ENCODE measurements at regions not wholly inside any gene's neighbourhood (a gene's known extent, or its start where the extent isn't known, plus 50 kb on each side); places are given as distances from the start of the nearest gene placed in this dataset.
A peak's percentile ranks its signal among the peaks of the same experiment; 100 is the strongest.

DNA sequence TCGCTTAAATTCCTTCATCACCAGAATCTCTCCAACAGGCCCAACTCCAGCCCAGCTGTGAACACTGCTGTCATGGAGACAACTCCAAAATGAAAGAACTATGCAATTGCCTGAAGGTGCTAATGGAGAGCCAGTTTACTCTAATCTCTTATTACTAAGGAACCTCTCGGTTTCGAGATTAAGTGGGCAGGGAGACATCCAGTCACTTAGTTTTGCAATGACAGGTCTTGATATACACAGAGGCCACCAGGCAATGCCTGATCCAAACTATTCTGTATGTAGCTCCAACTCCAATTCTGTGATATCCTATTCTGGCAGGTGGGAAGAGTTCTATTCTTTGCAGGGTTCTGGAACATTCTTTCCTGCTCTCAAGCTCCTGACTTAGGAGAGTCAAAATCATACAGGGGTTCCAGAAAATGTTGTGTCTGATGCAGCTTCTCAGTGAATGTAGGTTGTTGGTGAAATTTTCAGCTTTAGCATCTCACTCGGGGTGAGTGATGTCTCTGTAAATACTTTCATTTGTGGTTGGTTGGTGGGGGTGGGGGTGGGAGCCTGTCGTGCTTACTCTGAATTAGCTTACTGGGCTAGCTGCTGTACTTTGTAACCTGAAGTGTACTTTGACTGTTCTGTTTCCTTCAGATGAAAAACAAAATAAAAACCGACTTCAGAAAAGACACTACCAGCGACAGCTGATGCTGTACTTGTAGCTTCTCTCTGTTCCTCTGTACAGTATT is 170.9 kb downstream of the PALM2AKAP2 start:
- no peak for DNase-seq (ENCODE audit: low spot score)

- DNase-seq (ENCODE audit: low spot score) = no peak
Measured at GRCh38 chr9:109953300-109953699, 173.3 kb downstream of the PALM2AKAP2 start.

GRCh38 chr9:109953813-109954497 is 174.0 kb downstream of the PALM2AKAP2 start:
- no peak for DNase-seq (ENCODE audit: low spot score)

GRCh38 chr9:109956717-109957440 is 176.9 kb downstream of the PALM2AKAP2 start:
- no peak for DNase-seq (ENCODE audit: low spot score)

GRCh38 chr9:109959679-109960078 is 179.7 kb downstream of the PALM2AKAP2 start:
- DNase-seq (ENCODE audit: low spot score) = no peak

DNA sequence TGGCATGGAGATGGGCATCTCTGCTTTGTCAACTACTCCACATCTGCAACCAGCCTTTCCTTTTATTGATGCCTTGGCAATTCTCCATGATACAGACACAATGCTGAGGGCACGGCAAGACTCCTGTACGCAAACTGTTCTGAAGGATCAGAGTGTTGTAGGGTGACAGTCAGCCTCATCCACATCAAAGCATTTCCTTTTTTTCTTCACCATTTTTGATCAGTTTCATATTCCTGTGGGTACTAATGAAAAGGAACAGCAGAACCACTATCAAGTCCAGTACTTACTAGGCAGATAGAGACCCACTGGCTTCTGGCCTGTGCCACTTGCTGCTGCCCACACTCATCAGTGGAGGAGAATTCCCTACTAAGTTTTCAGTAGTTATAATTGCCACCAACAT is 181.6 kb downstream of the PALM2AKAP2 start:
- no peak for DNase-seq (ENCODE audit: low spot score)

- DNase-seq (ENCODE audit: low spot score) = no peak
Measured at GRCh38 chr9:109962215-109962614, 182.2 kb downstream of the PALM2AKAP2 start.

DNA sequence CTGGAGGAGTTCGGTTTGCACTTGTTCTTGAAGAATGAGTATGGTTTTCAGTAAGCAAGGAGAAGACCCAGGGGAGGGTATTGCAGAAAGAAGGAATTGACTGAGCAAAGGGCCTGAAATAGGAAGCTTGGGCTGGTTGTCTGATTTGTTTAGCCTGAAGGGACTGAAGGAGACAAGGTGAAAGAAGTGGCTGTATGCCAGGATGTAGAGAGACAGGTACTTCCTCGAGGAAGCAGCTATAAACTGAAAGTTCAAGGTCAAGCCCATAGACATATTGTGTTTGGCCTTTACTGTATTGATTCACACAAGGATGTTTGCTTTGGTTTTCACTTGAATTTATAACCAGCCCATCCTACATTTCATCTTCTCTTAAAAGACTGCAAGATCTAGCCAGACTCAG is 183.1 kb downstream of the PALM2AKAP2 start:
- DNase-seq (ENCODE audit: low spot score) = no peak

GRCh38 chr9:109966643-109967368 is 186.8 kb downstream of the PALM2AKAP2 start:
- no peak for DNase-seq (ENCODE audit: low spot score)

- DNase-seq (ENCODE audit: low spot score) = peak; percentile 37
Measured at GRCh38 chr9:109967651-109968642, 187.9 kb downstream of the PALM2AKAP2 start.

GRCh38 chr9:109969011-109969410 is 189.0 kb downstream of the PALM2AKAP2 start:
- no peak for DNase-seq (ENCODE audit: low spot score)

- DNase-seq (ENCODE audit: low spot score) = no peak
Measured at GRCh38 chr9:109969573-109970237, 189.7 kb downstream of the PALM2AKAP2 start.

DNA sequence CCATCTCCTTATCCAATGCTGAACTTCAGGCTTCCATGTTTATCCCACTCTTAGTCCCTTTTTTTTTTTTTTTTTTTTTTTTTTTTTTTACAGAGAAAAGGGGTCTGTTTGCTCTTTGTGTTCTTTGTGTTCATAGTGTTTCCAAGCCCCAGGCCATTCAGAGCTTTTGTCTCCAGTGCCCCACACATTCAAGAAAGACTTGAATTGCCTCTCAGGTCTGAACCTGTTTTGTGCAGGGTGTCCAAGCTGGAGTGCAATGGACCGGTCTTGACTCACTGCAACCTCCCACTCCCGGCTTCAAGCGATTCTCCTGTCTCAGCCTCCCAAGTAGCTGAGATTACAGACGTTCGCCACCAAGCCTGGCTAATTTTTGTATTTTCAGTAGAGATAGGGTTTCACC is 191.2 kb downstream of the PALM2AKAP2 start:
- no peak for DNase-seq (ENCODE audit: low spot score)

DNA sequence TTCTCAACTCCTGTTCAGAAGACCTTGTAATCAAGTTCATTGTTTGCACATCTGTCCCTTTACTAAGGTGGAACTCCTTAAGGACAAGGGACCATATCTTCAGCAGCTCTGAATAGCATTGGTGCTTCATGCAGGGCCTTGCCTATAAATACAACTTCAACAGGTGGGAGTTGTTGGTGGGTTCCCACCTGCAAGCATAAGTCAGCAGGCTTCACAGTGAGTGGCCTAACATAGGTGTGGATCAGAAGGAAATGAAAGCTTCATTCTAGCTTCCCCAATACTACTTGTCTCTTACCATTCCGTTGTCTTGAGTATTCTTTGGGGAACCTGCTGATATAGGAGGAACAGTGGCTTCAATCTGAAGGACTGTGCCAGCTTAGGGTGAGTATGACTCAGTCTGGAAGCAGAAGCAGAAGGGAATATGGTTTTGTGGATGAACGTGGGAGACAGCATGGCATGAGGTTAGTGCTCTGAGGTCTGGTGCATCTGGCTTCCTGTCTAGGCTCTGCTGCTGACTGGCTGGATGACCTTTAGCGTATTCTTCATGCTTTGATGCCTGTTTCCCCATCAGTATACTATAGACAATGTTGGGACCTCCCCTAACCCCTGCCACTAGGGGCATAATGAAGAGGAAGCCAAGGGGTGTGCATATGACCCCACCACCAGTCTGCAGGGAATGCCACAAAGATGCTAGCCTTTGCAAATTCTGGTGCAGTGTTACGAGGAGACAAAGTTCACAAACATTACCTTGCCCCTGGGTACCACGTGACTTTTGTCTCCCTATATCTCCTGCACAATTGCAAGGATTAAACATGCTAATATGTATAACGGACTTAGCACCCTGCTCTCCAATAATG is 192.3 kb downstream of the PALM2AKAP2 start:
- no peak for DNase-seq (ENCODE audit: low spot score)

GRCh38 chr9:109973336-109973735 is 193.3 kb downstream of the PALM2AKAP2 start:
- no peak for DNase-seq (ENCODE audit: low spot score)

GRCh38 chr9:109974143-109974917 is 194.3 kb downstream of the PALM2AKAP2 start:
- DNase-seq (ENCODE audit: low spot score) = no peak

GRCh38 chr9:109974918-109975276 is 194.9 kb downstream of the PALM2AKAP2 start:
- no peak for DNase-seq (ENCODE audit: low spot score)

DNA sequence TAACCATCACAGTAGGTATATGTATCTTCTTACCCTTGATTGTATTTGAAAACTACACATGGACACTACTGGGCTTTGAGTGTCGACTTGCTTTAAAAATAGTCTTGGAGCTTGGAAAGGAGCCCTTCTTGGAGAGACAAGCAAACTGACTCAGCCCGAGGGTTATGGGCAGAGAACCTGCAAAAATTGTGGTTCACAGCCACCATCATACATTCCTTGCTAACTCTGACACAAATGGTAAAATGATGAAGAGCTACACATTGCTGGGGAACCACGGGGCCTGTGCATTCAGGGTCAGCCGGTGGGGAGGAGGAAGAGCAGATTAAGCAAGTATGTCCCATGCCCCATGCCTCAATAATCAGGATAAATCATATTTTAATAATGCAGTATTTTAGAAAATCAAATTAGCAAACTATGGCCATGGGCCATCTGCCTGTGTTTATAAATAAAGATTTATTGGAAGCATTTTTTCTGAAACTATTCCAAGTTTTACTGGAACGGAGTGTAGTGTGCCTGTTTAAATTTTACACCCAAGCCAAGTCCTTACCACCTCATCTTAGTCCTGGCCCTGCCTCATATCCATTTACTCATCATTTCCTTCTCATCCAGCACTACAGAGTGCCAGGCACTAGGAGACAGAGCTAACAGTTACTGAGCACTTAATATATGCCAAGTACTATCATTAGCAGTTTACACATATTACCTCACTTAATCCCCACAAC is 195.7 kb downstream of the PALM2AKAP2 start:
- DNase-seq (ENCODE audit: low spot score) = no peak

Data from CD4-positive, alpha-beta T cell treated with Interleukin-6 at 100 ng/mL for 8 hours (primary cell).